HG02763 (cell line): ENCODE measurements at regions not wholly inside any gene's neighbourhood (a gene's known extent, or its start where the extent isn't known, plus 50 kb on each side); places are given as distances from the start of the nearest gene placed in this dataset.
"Not testable (repeated sequence)": the region's sequence is repeated elsewhere in the genome, so short reads cannot be mapped to it uniquely, and the experiment has no call there.

ENCODE experiments used
- ATAC-seq: cut with Tn5 transposase; IDR thresholded peaks from one replicate; pipeline ENCODE4 v1.9.1; 2021; ENCODE audit warnings: mild to moderate bottlenecking, moderate library complexity; ENCODE audit not compliant: unreplicated experiment

- ATAC-seq = no peak
These were observed 667.4 kb downstream of the ROBO2 start for GRCh38 chr3:77707281-77707680.

GRCh38 chr3:77709155-77709554 lies 669.3 kb downstream of the ROBO2 start:
- no peak for ATAC-seq

GRCh38 chr3:77718311-77718710 lies 678.4 kb downstream of the ROBO2 start:
- ATAC-seq = no peak

- no peak for ATAC-seq
These were observed 680.6 kb downstream of the ROBO2 start for GRCh38 chr3:77720460-77720971.

GRCh38 chr3:77726517-77726916 lies 686.6 kb downstream of the ROBO2 start:
- no peak for ATAC-seq

GRCh38 chr3:77746048-77746447 lies 706.1 kb downstream of the ROBO2 start:
- no peak for ATAC-seq

- no peak for ATAC-seq
These were observed 707.0 kb downstream of the ROBO2 start for GRCh38 chr3:77746892-77747291.

- ATAC-seq = not testable (repeated sequence)
These were observed 716.6 kb downstream of the ROBO2 start for GRCh38 chr3:77756397-77756975.

- no peak for ATAC-seq
These were observed 732.6 kb downstream of the ROBO2 start for GRCh38 chr3:77772459-77772858.

GRCh38 chr3:77773084-77773483 lies 733.2 kb downstream of the ROBO2 start:
- ATAC-seq = no peak

GRCh38 chr3:77780278-77780996 lies 740.5 kb downstream of the ROBO2 start:
- ATAC-seq = no peak

- no peak for ATAC-seq
These were observed 746.3 kb downstream of the ROBO2 start for GRCh38 chr3:77786216-77786615.

- ATAC-seq = no peak
These were observed 755.1 kb downstream of the ROBO2 start for GRCh38 chr3:77795013-77795412.

GRCh38 chr3:77799278-77799677 lies 759.4 kb downstream of the ROBO2 start:
- no peak for ATAC-seq

- ATAC-seq = no peak
These were observed 761.0 kb downstream of the ROBO2 start for GRCh38 chr3:77800893-77801292.

GRCh38 chr3:77807312-77807711 lies 767.4 kb downstream of the ROBO2 start:
- ATAC-seq = no peak

- no peak for ATAC-seq
These were observed 774.9 kb downstream of the ROBO2 start for GRCh38 chr3:77814845-77815244.

- ATAC-seq = no peak
These were observed 775.6 kb downstream of the ROBO2 start for GRCh38 chr3:77815467-77815866.

- no peak for ATAC-seq
These were observed 776.5 kb downstream of the ROBO2 start for GRCh38 chr3:77816366-77816765.

GRCh38 chr3:77825001-77825827 lies 785.3 kb downstream of the ROBO2 start:
- no peak for ATAC-seq

GRCh38 chr3:77835921-77836320 lies 796.0 kb downstream of the ROBO2 start:
- ATAC-seq = no peak
